GM21390 (cell line): ENCODE measurements at regions not wholly inside any gene's neighbourhood (a gene's known extent, or its start where the extent isn't known, plus 50 kb on each side); places are given as distances from the start of the nearest gene placed in this dataset.
"Not testable (repeated sequence)": the region's sequence is repeated elsewhere in the genome, so short reads cannot be mapped to it uniquely, and the experiment has no call there.

Source experiments
- ATAC-seq: cut with Tn5 transposase; IDR thresholded peaks from one replicate; pipeline ENCODE4 v1.9.1; 2021; ENCODE audit not compliant: unreplicated experiment

DNA sequence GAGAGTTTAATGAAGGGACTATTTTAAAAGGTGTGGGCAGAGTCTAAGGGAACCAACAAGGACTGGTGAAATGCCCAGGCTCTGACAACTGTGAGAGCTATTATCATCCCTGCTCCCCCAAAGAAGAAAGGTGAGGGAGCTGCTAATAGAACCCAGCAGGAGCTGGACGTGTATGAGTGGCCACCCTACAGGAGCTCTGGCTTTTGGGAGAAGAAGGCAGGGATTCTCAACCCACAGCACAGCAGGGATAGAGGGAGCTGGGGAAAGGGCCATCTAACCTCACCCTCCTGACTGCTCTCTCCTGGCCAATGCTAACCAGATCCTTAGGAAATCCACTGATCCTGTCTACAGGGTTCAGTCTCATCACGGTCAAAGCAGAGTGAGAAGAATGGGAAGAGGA is 57.1 kb downstream of the GRIN2B start:
- ATAC-seq: no peak

DNA sequence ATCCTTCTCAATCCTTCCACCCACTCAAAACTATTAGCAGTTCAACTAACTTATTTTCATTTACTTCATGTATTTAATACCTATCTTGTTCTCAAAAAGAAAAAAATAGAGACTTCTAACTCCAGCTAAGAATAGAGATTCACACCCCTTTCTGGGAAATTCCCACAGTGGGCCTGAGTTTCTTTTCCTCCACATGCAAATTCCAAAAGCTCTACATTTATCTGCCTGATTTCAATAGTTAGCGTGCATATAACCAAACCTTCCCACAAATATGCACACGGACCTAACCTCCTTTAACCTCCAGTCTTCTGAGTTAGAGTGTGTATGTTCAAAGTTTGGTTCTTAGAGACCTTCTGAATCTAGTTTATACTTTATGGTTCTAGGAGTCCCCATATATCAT is 62.5 kb downstream of the GRIN2B start:
- ATAC-seq: no peak

DNA sequence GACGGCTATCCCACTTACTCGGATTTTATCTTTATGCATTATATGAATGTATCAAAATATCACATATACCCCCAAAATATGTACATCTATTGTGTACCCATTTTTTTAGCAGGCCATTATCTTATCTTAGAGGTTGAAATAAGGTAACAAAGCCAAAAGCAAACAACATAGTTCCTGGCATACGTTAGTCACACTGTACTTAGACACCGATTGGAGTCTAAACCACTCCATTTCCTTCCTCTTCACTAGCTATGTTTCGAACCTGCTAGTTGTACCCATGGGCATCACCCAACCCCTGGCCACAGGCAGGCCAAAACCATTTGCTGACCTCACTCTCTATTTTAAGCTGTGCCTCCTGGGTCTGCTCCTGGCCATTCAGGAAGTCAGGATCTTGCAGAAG is 66.3 kb downstream of the GRIN2B start:
- no peak for ATAC-seq

DNA sequence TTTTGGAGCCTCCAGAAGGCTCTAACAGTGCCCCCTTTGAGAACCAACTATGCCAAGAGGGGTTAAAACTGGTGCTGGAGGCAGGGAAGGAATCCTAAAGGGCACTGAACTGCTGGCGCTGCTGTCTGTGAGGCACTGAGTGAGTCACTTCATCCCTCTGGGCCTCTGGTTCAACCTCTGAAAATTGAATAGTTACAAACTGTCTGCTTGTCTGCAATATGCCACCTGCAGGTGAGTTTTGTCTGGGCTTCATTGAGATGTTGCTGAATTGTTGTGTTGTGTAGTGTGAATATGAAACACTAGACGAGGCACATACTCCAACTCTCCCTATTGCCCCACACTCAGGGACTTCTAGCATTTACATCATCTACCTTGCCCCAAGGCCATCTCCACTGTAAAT is 68.0 kb downstream of the GRIN2B start:
- ATAC-seq: no peak

DNA sequence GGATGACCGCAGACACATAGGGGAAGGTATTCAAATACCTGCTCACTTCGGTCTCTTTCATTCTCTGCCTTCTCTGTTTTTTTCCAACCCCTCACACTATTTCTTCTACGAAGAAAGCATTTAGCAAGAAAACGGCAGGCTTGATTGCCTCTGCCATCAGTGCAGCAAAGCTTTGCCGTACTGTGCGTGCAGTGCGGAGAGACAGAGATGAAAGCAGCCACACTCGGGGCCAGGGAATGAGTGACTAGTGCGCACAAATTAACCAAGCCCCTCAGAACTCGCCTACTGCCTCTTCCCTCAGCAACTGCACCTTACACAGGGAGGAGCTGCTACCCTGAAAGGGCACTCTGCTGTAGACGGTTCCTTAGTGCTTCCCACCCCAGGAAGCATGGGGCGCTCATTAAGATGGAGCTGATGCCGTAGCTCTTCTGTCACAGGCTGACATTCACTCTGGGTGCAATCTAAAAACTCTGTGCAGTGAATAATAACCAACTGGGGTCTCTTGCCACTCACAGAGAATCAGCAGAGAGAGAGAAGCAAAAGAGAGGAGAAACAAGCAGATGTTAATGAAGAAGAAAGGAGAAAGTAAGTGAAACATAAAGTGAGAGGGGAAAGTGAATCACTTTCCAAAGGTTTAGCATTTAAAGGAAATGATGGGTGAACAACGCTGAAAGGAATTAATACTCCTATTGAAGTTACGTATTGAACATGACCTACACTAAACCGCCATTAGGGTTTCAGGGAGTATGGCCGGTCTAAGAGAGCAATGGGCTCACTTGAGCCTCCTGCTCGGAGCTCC is 69.4 kb downstream of the GRIN2B start:
- ATAC-seq: no peak

DNA sequence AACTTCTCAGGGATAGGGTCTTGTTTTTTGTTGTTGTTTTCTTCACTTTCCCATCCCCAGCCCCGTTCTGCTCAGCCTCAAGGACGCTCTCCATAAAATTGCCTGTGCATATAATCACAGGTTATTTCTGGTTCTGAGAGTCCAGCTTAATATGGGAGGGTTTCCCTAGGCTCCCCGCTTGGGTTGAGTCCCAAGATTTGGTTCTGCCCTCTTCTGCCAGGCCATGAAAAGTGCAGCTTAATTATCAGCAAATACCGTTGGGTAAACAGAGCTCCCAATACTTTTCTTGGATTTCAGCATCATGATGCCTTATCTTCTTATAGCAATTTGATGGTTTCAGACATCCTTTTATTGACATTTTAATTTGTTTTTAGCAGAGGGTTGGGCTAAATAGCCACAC is 75.6 kb downstream of the GRIN2B start:
- no peak for ATAC-seq

DNA sequence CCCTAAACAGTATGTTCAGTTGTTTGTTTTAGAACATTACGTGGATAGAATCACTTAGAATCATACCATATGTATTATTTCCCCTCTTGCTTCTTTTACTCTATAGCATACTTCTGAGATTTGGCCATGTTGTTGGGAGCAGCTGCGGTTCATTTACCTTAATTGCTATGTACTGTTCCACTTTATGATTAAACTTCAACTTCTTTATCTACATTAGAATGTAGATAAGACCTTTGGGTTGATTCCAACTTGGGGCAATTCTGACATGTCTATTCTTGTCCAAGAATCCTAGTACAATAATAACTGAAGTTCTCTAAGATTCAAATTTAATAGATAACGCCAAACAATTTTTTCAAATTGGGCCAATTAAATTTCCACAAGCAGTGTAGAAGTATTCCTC is 80.7 kb downstream of the GRIN2B start:
- no peak for ATAC-seq

DNA sequence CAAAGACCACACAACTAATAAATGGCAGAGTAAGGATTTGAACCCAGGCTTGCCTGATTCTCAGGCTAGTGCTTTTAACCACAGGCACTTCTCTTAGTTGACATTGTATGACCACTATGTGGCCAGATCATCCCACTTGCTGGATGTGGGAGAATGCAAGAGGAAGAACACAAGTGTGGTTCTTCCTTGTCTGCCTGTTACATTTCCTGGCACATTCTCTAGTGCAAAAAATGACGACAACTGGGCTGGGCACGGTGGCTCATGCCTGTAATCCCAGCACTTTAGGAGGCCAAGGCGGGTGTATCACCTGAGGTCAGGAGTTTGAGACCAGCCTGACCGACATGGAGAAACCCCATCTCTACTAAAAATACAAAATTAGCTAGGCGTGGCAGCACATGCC is 83.0 kb downstream of the GRIN2B start:
- not testable (repeated sequence) for ATAC-seq

DNA sequence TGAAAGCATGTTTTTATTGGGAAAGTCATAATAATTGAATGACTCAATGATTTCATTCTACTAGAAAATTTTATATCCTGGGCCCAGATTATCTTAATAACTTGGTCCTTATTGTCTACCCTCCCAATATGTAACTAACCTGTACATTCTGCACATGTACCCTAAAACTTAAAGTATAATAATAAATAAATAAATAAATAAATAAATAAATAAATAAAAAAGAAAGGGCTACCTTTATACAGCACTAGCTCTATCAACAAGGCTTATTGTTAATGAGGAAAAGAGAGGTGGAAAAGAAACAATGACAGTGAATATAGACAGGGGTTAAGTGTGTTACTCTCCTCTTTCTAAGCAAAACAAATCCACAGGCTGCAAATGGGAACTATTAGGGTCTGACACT is 83.6 kb downstream of the GRIN2B start:
- no peak for ATAC-seq

DNA sequence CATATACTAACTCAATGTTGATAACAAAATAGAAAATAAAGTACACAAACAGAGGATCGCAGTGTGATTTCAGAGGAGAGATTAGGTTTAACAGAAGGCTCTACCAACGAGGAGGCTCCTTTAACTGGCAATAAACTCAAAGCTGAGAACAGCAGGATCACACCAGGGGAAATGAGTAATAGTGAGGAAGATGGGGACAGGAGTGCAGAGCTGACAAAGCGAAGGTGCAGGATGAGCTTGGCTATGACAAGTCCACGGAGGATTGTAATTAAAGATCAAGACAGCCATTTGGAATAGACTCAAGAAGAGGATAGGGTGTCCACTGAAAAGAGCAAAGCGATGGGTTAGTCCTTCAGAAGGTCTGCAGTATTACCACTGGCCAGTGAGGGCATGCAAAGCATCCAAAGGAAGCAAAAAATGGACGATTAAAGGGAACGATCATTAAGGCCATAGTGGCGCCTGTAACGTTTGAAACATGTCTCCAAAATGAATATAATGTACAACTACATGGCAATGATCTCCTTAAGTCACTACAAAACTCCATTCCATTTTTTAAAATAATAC is 85.3 kb downstream of the GRIN2B start:
- ATAC-seq: no peak

DNA sequence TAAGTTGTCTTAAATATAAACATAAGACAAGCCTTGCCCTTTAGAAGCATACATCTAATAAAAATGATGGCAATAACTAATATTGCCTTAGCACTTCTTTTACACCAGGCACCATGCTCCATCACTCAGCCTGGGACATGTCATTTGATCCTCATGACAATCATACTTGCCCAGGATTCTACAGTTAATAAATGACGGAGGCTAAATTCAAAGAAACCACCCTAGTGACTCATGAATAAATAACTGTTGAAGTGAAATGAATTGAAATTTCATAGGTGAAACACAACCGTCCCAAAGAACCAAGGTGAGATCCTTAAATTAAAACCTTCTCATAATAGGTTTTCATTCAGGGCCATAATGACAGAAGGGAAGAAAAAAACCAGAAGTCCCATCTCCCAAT is 89.5 kb downstream of the GRIN2B start:
- no peak for ATAC-seq

DNA sequence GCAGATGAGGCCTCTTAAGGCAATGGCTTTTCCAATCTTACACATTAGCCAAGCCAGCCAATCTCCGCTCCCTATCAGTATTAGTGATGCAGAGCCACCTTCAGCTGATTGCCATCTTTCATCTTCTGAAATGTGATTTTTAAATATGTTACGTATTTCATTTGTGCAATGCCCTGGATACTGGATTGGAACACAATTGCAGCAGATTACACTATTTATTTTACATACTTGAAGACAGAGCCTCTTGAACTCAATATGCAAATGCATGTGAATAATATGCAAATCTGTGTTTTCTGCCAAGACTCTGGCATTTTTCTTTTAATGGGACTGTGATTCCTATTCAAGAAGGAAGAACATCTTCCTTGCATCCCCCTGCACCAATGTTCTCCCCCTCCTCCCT is 90.5 kb downstream of the GRIN2B start:
- no peak for ATAC-seq

DNA sequence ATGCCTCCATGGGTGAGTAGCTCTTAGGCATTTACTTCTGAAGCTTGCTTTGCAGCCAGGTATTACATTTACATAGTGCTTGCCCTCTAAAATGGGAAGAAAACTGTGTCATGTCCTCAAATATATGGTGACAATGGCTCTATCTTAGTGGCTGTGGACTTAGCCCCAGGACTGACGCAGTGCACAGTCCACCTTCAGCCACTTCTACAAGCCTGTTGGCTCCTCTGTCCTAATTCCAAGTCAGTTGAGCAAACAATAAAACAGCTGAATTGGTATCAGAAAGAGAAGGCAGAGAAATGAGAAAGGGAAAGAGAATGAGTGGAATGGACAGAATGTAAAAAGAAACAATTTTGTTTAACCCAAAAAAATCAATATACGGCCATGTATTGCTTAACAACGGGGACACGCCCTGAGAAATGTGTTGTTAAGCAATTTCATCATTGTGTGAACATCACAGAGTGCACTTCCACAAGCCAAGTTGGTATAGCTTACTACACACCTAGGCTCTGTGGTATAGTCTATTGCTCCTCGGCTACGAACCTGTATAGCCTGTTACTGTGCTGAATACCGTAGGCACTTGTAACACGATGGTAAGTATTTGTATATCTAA is 93.5 kb downstream of the GRIN2B start:
- no peak for ATAC-seq

DNA sequence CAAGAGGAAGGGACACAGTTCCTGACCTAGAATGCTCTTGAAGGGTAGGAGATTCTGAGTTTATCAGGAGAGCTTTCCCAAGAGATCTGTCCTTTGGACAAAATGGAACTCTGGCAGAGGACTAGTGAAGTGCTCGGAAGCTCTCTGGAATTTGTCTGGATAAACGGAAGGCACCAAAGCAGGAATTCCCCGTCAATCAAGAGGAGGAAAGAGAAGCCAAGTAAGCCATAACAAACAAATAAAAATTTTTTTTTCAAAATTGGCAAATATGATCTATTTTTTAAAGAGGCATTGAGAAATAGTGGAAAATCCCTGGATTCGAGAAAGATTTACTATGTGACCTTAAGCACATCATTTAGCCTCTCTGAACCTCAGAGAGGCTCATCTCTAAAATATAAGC is 99.2 kb downstream of the GRIN2B start:
- ATAC-seq: no peak

DNA sequence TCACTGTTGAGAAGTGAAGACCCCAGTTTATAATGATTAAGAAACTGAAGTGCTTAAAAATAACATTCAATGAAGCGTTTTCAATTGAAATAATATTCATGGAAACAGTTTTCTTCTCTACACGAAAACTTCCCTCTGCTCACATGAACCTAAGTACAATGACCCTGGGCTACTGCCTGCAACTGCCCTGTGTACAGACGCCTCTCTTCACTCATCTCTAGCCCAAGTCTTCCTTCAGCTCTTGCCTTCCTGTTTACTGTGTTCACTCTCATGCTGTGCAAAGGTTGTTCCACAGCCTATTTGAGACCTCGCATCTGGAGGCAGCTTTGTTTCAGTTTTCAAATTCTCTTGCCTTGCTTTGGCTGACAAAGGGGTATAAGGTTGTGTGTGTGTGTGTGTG is 100.8 kb downstream of the GRIN2B start:
- ATAC-seq: no peak

DNA sequence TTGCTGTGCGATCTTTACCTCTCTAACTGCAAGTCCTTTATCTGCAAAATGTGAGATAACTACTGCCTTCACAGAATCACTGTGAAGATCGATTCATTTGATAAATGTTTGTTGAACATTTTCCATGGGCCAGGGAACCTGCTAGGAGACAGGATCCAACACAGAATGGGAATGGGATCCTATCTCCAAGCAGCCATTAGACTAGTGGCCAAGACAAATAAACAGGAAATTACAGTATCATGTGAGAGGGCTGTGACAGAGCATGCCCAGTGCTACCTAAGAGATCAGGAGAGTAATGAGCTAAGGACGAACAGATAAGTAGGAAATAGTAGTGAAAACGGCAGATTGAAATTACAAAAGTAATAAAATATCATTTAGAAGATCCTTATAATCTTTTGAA is 105.7 kb downstream of the GRIN2B start:
- ATAC-seq: no peak

DNA sequence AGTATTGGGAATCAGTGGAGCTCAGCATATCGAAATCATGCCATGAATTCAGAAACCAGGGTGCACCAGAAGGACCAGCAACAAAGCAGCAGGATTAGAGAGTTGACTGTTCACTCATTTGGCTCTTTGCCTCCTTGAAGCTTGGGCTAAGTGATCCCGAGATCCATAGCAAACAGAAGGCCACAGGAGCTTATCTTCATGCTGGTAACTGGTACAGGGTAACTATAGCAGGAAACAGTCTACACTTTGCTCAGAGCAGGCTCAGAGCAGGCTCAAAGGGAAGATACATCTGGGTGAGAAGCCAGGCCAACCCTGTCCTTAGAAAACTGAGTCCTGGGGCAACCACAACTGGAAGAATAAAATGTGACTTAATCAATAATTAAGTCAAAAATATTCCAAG is 111.1 kb downstream of the GRIN2B start:
- no peak for ATAC-seq

DNA sequence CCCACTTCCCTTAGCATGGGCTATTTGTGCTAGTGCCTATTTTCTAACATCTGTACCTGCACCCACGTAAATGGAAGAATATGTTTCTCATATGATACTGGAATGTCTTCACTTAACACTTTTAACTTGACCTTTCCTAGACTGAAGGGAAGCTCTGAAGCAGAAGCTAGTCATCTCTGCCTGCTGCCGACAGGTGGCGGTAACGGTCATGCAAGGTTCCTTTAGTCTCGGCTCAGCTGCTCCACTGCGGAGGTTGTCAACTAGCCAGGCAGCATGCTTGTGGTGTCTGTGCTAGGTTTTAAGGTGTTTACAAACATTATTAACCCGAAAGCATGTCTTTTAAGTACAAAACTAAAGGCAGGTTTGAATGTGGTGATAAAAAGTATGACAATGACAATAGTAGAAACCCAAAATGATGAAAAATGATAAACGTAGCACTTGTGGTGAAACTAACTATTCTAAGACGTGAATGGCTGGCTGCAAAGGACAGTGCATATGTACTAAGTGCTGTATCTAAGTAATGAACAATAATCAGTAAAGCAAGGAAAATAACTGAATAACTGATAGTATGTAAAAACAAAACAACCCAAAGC is 117.2 kb downstream of the GRIN2B start:
- peak; percentile 94 for ATAC-seq

DNA sequence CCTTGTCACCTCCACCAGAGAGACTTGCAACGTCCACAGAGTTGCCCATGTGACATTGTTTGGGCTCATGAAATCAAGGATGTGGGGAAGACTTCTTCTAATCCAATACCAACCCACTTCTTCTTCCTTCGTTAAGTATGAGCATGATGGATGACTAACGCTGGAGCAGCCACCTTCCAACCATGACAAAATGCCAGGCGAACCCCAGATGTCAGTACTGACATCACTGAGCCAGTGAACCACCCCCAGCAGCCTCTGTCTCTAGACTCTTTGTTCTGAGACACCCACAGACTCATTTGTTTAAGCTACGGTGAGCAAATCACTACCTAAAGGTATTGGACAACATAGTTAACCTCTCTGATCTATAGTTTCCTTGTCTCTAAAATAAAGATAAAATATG is 123.7 kb downstream of the GRIN2B start:
- ATAC-seq: no peak

DNA sequence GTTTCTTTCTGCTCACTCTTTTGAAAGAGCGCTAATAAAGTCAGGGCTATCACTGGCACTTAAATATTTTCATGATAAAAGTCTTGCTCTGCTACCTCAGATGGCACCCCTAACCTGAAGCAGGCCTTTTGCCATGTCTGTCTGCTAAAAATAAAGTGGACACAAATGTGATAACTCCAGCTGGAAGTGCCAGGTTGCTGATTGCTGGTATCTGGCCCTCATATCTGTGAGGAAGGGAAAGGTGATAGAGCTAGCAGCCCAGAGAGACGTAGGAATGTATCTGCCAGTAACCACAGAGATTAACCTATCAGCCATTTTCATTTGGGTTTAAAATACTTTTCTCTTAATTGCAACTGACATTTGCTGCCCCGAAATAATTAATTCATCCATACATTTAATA is 127.9 kb downstream of the GRIN2B start:
- no peak for ATAC-seq

DNA sequence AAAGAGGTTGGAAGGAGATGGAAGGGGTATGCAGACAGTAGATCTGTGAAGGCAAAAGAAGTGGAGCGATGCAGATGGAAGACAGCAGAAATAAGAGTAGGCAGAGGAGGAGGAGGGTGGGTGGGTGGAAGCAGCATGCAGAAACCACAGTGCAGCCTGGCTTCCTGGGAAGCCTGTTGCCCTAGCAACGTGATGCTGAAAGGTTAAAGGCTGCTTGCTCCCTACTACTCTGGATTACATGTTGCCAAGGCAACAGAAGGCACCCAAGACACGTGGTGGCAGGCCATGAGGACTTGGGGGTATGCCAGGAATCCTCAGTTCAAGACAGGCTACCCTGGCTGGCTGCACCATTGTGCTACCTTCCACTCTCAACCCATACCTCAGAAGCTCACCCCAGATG is 129.6 kb downstream of the GRIN2B start:
- ATAC-seq: no peak

DNA sequence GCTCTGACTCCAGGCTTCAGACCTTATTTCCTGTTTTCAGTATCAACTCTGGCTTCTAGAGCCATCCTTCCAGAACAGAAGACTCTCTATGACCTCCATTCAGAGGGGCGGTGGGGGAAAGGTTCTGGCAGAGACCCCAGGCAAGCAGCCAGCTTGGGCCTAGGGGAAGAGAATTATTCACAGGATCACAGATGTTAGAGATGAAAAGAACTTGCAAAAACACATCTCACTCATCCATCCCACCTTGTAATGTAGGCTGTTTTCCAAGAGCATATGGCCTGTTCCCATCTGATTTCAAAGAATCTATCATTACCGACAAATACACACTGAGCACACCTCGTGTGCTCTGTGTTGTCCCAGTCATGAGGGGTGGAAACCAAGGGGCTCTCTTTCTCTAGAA is 131.9 kb downstream of the GRIN2B start:
- no peak for ATAC-seq
